ENCODE measurements at regions not wholly inside any gene's neighbourhood (a gene's known extent, or its start where the extent isn't known, plus 50 kb on each side); places are given as distances from the start of the nearest gene placed in this dataset.

- Histone ChIP-seq H3K4me3 (replicated peaks; ENCODE audit: low read depth, low read length) (no peak overlapping the region), H3K27me3 (replicated peaks; ENCODE audit: control insufficient read depth, insufficient read depth, low read length) (no peaks in the 10 kb centered on the region), H3K36me3 (ENCODE audit: control insufficient read depth, insufficient read depth, low read length) (no peaks in the 10 kb centered on the region)
- peak; percentile 17 for DNase-seq (ENCODE audit: extremely low read depth, insufficient read length)
- TF ChIP-seq CTCF (IDR thresholded peaks at IDR 0.05; ENCODE audit: insufficient read depth, low read length, poor library complexity, severe bottlenecking), result no peak
Observed at GRCh38 chr7:49563693-49564378, 209.6 kb upstream of the VWC2 start.

- DNase-seq (ENCODE audit: extremely low read depth, insufficient read length), result no peak
- Histone ChIP-seq H3K4me3 (replicated peaks; ENCODE audit: low read depth, low read length) (no peak overlapping the region), H3K36me3 (ENCODE audit: control insufficient read depth, insufficient read depth, low read length) (no peaks in the 10 kb centered on the region), H3K27me3 (replicated peaks; ENCODE audit: control insufficient read depth, insufficient read depth, low read length) (no peaks in the 10 kb centered on the region)
- TF ChIP-seq CTCF (IDR thresholded peaks at IDR 0.05; ENCODE audit: insufficient read depth, low read length, poor library complexity, severe bottlenecking), result no peak
Observed at GRCh38 chr7:49564379-49564714, 209.1 kb upstream of the VWC2 start.

- Histone ChIP-seq H3K4me3 (replicated peaks; ENCODE audit: low read depth, low read length) (no peak overlapping the region), H3K36me3 (ENCODE audit: control insufficient read depth, insufficient read depth, low read length) (no peaks in the 10 kb centered on the region), H3K27me3 (replicated peaks; ENCODE audit: control insufficient read depth, insufficient read depth, low read length) (no peaks in the 10 kb centered on the region; the same call in 1 of the 2 replicates)
- TF ChIP-seq CTCF (IDR thresholded peaks at IDR 0.05; ENCODE audit: insufficient read depth, low read length, poor library complexity, severe bottlenecking), result no peak
- DNase-seq (ENCODE audit: extremely low read depth, insufficient read length), result no peak
Observed at GRCh38 chr7:49577576-49577975, 195.9 kb upstream of the VWC2 start.

GRCh38 chr7:49579408-49579807 lies 194.0 kb upstream of the VWC2 start:
- DNase-seq (ENCODE audit: extremely low read depth, insufficient read length), result no peak

GRCh38 chr7:49580000-49580399 lies 193.4 kb upstream of the VWC2 start:
- DNase-seq (ENCODE audit: extremely low read depth, insufficient read length), result no peak
- no peak for TF ChIP-seq CTCF (IDR thresholded peaks at IDR 0.05; ENCODE audit: insufficient read depth, low read length, poor library complexity, severe bottlenecking)
- H3K27me3 ChIP-seq (replicated peaks; ENCODE audit: control insufficient read depth, insufficient read depth, low read length), result no peaks in the 10 kb centered on the region; the same call in 1 of the 2 replicates
- H3K4me3 ChIP-seq (replicated peaks; ENCODE audit: low read depth, low read length), result no peak overlapping the region
- H3K36me3 ChIP-seq (ENCODE audit: control insufficient read depth, insufficient read depth, low read length), result no peaks in the 10 kb centered on the region

More at GRCh38 chr7:49579408-49579807, 194.0 kb upstream of the VWC2 start:
- H3K36me3 ChIP-seq (ENCODE audit: control insufficient read depth, insufficient read depth, low read length), result no peaks in the 10 kb centered on the region
- H3K27me3 ChIP-seq (replicated peaks; ENCODE audit: control insufficient read depth, insufficient read depth, low read length), result no peaks in the 10 kb centered on the region; the same call in 1 of the 2 replicates
- no peak overlapping the region for H3K4me3 ChIP-seq (replicated peaks; ENCODE audit: low read depth, low read length)
- TF ChIP-seq CTCF (IDR thresholded peaks at IDR 0.05; ENCODE audit: insufficient read depth, low read length, poor library complexity, severe bottlenecking), result no peak

- Histone ChIP-seq H3K27me3 (replicated peaks; ENCODE audit: control insufficient read depth, insufficient read depth, low read length) (no peaks in the 10 kb centered on the region; the same call in 1 of the 2 replicates), H3K36me3 (ENCODE audit: control insufficient read depth, insufficient read depth, low read length) (no peaks in the 10 kb centered on the region), H3K4me3 (replicated peaks; ENCODE audit: low read depth, low read length) (no peak overlapping the region)
- no peak for DNase-seq (ENCODE audit: extremely low read depth, insufficient read length)
- TF ChIP-seq CTCF (IDR thresholded peaks at IDR 0.05; ENCODE audit: insufficient read depth, low read length, poor library complexity, severe bottlenecking), result no peak
Observed at GRCh38 chr7:49580761-49581160, 192.7 kb upstream of the VWC2 start.
